ENCODE measurements at regions not wholly inside any gene's neighbourhood (a gene's known extent, or its start where the extent isn't known, plus 50 kb on each side); places are given as distances from the start of the nearest gene placed in this dataset.
A peak's percentile ranks its signal among the peaks of the same experiment; 100 is the strongest.

DNA sequence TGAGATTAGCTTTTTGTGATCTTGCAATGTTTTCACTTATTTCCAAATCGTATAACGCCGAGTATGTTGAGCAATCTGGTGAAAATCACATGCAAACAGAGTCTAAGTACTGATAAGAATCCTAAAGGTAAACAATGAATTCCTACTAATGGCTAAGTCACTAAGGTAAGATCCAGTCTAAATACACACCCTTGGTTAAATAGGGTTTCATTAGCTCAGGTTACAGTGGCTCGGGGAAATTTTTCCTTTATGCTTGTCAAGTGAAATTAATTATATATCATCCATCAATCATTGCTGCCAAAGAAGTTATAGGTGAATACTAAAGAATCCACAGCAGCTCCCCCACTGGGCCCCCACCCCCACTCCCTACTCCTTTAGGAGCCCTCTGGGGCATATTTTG lies 139.3 kb downstream of the SOX2 start:
- intact Hi-C loops (cut with DNase I) = no loop called here

DNA sequence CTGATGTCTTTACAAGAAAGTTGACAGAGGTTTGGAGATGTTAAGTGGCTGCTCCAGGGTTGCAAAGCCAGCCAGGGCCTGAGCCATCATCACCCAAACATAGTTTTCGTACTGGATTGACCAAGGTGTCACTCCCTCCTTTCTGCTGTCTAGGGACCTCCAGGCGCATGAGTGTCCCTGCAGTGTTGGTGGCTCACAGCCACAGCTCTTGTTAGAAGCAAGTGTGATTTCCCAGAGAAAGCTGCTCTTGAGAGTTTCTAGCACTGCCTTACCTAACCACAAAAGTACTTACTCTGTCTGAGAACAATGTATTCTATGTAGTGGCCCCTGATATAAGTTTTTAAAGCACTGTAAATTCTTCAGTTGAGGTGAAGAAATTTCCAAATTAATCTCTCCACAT lies 144.1 kb downstream of the SOX2 start:
- intact Hi-C loops (cut with DNase I) = no loop called here
- DNase-seq = peak in 1 of 10 donors; percentile 37

More for the DNA sequence above, 139.3 kb downstream of the SOX2 start:
- DNase-seq = no peak

DNA sequence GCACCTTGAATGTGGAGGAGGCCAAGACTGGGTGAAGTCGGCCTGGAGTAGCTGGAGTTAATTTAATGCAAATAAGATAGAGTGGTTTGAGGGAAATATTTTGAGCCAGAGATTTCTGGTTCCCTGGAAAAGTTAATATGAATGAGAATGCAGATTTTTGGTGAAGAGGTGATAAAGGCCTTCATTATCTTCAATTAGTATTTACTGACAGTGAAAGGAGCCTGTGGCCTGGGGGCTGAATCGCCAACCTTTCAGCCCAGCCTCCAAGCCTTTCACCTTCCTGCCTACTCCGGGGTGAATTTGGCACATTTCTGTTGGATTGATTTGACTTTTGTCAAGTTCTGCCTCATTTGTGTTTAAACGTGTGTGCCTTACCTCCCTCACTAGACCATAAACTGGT lies 147.8 kb downstream of the SOX2 start:
- DNase-seq = no peak
- intact Hi-C loops (cut with DNase I) = no loop called here

DNA sequence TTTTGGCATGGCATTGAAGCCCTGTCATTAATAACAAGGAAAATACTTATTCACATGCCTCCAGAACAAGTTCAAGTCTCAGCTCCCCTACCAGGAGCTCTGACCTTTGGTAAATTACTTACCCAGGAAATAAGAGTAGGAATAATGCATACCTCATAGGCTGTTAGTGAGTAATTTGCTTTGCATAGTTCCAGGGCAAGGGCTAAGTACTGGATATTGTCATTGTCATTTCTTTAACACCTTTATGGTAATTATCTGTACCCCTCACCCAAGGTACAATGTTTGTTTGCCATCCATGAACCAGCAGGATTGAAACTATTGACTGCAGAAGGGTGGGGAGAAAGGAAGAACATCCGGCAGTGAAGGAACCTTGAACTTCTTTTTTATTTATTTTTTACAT lies 148.5 kb downstream of the SOX2 start:
- intact Hi-C loops (cut with DNase I) = no loop called here
- no peak for DNase-seq

DNA sequence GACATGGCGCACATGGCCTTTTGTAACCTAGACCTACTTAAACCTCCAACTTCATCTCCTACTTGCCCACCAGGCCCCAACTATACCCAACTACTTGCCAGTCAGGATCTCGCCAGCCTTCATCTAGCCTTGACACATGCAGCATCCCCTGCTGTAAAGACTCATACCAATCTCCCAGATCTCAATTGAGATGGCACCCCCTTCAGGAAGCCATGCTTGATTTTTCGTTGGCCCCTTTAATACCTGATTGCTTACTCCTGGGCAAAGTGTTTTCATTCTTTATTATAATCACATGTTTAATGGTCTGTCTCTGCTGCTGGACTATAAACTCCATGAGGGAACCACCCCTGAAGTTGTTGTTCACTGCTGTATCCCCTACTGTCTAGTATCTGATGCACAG lies 150.8 kb downstream of the SOX2 start:
- intact Hi-C loops (cut with DNase I) = no loop called here
- no peak for DNase-seq

DNA sequence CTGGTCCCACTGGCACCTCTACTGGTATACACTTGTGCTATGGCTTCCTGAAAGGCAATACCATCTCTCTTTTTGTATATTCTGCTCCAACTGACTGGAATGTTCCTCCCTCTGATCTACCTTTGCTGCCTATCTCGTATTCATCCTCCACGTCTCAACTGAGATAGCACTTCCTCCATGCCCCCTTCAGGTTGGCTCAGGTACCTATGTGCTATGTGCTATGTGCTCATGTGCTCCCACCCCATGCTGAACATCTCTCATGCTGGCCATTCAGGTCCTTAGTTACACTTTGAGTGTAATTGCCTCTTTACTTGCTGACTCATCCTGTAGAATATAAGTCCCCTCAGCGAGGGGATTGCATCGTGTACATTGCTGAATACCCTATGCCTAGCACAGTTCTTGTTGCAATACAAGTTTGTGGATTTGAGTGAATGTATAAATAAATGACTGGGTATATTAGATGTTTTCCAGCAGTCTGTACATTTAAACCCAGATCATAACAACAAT lies 156.9 kb downstream of the SOX2 start:
- DNase-seq = no peak
- intact Hi-C loops (cut with DNase I) = no loop called here

DNA sequence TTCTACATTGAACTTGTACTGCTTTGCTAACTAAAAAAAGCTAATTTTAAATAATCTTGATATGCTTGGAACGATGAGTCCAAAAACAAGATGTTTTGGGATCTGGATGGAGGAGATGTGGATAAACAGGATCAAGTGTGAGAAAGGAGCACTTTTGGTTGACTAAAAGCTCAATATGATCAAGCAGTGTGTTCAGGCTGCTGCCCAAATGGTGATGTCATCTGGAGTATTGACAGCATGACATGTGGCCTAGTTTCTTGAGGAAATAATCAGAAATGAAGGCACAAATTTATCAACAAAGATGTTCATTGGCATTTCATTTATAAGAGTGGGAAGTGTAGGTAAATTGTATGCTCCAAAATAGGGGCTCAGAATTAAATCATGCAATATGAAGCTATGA lies 161.2 kb downstream of the SOX2 start:
- DNase-seq = peak in 1 of 10 donors; percentile 16
- intact Hi-C loops (cut with DNase I) = no loop called here

DNA sequence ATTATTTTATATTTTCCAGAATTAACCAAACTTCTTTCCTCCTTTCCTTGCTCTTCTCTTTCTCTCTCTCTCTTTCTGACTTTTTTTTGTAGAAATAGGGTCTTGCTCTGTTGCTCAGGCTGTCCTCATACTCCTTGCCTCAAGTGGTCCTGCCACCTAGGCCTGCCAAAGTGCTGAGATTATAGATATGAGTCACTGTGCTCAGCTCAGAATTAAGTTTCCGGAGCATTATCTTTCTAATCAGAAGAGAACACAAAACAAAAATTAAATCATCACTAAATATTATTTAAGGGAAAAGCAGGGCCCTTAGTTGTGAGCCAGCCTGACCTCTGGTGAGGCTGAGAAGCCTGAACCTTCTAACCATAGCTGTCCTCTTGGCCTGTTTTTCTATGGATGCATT lies 168.2 kb downstream of the SOX2 start:
- DNase-seq = no peak
- intact Hi-C loops (cut with DNase I) = no loop called here

DNA sequence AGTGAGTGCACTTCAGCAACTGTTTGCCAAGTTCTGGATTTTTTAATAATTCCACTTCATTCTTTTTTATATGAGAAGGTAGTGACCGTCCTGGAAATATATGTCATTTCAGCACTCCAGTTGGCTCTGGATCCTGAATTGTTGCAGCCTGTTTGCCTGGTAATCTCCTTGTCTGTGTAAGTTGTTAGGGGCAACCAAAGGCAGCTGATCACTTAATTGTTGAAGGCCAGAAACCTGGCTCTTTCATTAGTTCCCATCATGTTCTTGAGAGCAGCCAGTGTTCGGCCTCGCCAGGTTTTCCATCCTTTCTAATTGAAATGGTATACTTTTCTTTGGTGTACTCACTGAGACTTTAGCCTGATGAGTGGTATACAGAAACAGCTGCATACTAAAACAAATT lies 168.6 kb downstream of the SOX2 start:
- intact Hi-C loops (cut with DNase I) = no loop called here
- no peak for DNase-seq

DNA sequence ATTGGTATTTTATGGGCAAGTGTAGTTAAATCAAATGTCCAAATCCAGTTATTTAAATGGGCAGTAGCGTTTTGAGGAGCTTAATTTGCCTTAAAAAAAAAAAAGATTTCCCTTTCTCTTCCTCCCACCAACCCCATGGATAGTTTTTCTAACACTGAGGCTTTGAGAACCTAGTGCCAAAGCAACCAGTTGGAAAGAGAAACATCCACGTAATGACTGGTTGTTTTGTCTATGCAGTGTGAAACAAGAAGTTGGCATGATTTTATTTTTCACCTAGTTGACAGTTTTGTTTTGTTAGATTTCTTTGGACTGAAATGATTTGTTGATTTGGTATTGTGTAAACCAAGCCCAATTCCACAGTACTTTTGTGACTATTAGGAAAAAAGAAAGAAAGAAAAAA lies 170.0 kb downstream of the SOX2 start:
- intact Hi-C loops (cut with DNase I) = no loop called here
- DNase-seq = no peak

DNA sequence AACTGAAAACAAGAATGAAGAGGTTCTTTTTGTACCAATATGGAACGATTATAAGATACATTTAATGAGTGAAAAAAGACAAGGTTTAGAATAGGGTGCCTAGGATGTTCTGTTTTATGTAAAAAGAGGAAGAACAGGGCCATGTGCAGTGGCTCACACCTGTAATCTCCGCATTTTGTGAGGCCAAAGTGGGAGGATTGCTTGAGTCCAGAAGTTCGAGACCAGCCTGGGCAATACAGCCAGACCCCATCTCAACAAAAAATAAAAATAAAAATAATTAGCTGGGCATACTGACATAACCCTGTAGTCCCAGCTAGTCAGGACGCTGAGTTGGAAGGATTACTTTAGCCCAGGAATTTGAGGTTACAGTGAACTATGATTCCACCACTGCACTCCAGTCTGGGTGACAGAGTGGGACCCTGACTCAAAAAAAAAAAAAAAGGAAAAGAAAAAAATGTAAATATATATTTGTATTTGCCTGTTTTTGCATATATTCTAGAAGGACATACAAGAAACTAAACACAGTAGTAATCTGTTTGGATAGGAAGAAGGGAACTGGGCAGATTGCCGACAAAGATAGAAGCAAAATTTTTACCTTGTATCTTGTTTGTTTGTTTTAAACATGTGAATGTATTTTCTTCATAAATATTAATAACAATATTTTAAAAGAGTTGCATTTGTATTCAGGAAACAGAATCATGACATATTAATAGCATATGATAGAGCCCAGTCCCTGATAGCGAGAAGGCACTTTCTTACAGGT lies 174.3 kb downstream of the SOX2 start:
- intact Hi-C loops (cut with DNase I) = no loop called here
- DNase-seq = no peak

DNA sequence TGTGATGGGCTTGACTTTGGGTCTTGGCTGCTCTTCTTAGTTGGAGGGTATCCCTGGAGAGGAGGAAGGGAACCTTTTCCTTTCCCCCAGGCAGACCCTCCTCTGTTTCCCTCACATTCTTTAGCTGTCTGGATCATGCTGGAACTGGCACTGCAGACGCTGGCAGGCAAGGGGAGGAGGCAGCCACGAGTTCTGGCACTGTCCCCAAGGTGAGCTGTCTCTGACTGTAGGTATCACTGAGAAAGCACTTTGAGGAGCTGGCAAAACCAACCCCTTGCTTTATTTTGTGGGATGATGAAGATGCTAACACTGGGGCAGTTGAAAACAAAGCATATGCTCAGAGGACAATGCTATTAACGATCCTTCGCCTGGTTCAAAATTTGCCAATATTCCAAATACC lies 175.0 kb downstream of the SOX2 start:
- intact Hi-C loops (cut with DNase I) = no loop called here
- DNase-seq = no peak

DNA sequence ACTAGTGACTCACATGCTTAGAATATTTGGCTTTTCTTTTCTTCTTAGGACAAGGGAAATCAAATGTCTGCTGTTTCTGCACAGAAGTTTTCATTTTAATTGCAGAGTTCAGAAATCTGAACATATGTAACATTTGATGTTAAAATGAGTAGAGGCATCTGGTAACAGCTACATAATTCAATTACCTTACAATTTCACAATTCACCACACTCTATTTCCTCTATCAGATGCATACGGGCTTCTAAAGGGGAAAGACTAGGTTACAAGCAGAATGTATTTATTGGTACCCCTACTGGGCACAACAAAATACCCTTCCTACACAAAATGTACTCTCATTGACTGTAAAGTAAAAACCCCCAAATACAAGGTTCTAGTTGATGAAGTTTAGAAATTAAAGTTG lies 176.0 kb downstream of the SOX2 start:
- intact Hi-C loops (cut with DNase I) = no loop called here
- DNase-seq = no peak

DNA sequence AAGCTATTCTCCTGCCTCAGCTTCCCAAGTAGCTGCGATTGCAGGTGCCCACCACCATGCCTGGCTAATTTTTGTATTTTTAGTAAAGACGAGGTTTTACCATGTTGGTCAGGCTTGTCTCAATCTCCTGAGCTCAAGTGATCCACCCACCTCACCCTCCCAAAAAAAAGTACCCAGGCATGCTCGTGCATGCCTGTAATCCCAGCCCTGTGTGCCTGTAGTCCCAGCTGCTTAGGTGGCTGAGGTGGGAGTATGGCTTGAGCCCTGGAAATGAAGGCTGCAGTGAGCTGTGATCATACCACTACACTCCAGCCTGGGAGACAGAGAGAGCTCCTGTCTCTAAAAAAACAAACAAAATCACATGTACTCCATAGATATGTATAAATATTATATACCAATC lies 176.5 kb downstream of the SOX2 start:
- intact Hi-C loops (cut with DNase I) = no loop called here
- DNase-seq = no peak

DNA sequence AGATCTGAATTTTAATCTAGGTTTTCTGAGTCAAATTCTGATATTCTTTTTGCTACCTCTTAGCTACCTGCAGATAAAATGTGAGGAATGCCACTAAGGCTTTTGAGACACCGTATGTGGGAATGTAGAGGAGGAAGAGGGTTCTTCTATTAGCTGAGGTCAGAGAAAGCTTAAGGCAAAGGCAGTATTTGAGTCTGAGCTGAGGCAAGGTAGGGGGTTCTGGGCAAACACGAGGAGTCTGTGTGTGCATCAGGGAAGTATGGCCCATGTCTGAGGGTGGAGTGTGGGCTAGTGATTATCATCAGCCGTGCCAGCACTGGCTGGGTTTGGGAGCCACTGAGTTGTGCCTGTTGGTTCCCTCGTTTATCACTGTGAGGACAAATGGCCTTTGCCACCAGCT lies 181.1 kb downstream of the SOX2 start:
- intact Hi-C loops (cut with DNase I) = no loop called here
- no peak for DNase-seq

DNA sequence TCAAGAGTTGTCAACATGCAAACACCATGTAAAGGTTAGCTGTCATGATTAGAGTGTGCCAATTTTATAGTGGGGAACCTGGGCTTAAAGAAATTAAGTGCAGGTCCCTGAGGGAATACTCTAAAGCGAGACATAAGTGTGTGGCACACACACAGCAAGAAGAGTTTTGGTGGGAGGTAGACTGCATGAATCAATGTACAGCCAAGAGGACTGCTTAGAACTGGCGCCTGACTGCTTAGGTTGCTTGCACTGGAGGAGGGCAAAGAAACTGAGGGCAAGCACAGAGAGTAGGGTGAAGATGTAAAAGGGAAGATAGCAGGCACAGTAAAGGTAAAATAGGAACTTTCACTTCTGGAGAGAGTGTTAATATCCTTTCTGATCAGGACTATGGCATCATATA lies 184.9 kb downstream of the SOX2 start:
- intact Hi-C loops (cut with DNase I) = no loop called here
- DNase-seq = no peak

DNA sequence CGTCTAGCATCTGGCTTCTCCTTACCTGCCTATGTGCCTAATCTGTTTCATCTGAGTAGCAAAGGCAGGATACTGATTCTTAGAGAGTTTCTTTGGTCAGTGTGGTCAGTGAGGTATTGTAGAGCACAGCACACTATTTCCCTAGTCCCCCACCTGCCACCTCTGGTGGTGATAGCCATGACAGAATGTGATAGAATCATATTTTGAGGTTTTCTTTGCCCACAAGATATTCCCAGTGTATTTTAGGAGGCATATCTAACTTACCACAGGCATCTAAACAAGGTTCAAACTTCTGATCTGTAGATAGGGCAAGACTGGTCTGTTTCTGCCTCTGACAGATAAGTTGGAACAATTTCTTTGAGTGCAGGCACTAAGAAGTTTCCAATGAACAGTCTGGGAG lies 188.0 kb downstream of the SOX2 start:
- intact Hi-C loops (cut with DNase I) = no loop called here
- DNase-seq = no peak

DNA sequence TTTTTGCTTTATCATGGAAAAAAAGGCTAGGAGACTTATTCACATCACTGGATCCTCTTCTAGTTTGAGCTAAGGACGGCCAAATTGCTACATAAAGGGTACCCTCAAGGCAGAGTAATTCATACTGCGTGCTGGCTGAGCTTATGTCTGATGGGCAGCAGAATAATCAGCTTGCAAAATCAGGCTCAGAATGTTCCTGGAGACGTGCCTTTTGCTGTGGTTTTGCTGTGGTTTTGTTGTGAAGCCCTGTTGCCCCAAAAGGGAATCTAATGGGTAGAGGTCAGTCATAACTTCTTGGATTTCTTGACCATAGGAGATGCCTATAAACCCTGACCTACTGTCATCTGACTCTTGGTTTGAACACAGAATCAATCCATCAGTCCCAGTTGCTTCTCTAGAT lies 189.9 kb downstream of the SOX2 start:
- intact Hi-C loops (cut with DNase I) = no loop called here
- DNase-seq = no peak

DNA sequence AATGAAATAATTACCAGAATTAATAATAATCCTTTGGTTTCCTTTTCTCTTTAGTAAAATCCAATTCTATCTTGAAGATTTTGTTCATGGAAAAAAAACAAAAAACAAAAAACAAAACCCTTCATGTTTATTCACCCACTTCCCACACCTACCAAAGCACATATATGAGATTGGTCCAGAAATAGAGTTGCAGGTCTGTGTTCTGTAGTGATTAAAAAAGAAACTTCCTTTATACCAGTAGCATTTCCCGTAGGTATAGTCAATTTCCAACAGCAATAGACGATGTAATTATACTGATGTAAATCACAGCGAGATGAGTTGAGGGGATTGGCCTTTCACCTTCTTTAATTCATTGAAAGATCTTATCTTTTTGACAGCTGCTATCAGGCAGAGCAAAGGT lies 194.6 kb downstream of the SOX2 start:
- intact Hi-C loops (cut with DNase I) = no loop called here
- DNase-seq = no peak

DNA sequence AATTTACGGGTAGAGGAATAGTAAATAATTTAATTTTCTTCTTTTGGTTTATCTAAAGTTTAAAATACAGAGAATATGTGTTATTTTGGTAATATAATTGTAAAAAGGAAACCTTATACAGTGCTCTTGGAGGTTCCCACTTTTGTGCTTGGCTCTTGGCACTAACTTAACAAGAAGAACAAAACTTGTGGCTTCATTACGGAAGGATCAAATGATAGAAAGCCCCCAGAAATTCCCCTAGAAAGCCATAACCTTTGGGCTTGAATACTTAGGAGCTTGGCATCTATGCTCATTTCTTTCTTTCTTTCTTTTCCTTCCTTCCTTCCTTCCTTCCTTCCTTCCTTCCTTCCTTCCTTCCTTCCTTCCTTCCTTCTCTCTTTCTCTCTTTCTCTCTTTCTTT lies 197.5 kb downstream of the SOX2 start:
- intact Hi-C loops (cut with DNase I) = no loop called here
- no peak for DNase-seq

DNA sequence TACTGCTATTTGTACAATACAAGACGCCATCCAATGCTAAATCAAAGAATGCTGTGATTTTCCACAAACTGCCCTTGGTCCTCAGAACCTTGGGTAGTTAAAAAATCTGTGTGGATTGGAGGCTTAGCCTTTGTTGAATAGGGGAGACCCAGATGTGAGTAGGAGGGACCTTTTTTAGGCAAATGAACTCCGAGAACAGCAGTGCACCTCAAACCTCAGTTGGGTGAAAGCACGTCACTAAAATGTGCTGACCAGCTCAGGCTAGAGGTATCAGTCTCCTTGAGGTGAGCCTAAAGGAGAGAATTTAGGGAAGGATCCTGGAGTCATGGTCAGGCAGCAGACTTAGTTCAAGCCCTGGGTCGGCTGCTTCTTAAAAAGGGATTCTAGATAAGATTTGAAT lies 200.7 kb downstream of the SOX2 start:
- no peak for DNase-seq

DNA sequence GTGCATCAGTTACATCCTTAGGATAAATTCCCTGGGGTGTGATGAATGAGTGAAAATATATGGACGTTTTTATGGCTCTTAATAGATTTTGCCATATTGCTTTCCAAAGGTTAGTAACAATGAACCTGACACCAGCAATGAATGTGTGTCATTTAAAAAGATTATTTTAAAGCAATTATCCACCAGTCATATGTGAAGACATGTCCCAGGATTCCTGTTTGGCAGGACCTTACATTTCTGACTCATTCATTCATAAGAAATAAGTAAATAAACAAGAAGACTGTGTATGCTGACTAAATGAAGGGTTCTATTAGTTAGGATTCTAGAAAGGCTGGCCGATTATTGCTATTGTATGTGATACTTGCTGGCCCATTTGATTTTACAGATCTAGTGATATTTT lies 201.5 kb downstream of the SOX2 start:
- no peak for DNase-seq
- intact Hi-C loops (cut with DNase I) = no loop called here

More for the DNA sequence above, 200.7 kb downstream of the SOX2 start:
- intact Hi-C loops (cut with DNase I) = no loop called here

DNA sequence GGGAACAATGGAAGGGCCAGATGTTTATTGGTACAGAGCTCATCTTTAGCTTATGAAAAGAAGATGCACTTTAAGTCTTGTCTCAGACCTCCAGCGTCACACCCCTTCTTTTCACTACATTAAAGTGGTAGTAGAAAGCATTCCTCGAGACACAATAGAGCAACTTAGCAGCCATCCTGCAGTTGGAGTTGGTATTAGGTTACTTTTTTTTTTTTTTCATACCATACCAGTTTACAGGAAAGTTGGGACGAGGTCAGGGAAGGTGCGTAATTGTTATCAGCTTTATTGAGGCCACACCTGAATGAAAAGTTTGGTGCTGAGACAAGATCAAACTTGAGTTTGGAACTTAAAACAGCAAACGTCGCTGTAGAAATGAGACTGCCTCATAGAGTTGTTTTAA lies 203.8 kb downstream of the SOX2 start:
- no peak for DNase-seq

More for the DNA sequence above, 203.8 kb downstream of the SOX2 start:
- intact Hi-C loops (cut with DNase I) = no loop called here
